ENCODE measurements at regions not wholly inside any gene's neighbourhood (a gene's known extent, or its start where the extent isn't known, plus 50 kb on each side); places are given as distances from the start of the nearest gene placed in this dataset.
"Not testable (repeated sequence)": the region's sequence is repeated elsewhere in the genome, so short reads cannot be mapped to it uniquely, and the experiment has no call there.

DNA sequence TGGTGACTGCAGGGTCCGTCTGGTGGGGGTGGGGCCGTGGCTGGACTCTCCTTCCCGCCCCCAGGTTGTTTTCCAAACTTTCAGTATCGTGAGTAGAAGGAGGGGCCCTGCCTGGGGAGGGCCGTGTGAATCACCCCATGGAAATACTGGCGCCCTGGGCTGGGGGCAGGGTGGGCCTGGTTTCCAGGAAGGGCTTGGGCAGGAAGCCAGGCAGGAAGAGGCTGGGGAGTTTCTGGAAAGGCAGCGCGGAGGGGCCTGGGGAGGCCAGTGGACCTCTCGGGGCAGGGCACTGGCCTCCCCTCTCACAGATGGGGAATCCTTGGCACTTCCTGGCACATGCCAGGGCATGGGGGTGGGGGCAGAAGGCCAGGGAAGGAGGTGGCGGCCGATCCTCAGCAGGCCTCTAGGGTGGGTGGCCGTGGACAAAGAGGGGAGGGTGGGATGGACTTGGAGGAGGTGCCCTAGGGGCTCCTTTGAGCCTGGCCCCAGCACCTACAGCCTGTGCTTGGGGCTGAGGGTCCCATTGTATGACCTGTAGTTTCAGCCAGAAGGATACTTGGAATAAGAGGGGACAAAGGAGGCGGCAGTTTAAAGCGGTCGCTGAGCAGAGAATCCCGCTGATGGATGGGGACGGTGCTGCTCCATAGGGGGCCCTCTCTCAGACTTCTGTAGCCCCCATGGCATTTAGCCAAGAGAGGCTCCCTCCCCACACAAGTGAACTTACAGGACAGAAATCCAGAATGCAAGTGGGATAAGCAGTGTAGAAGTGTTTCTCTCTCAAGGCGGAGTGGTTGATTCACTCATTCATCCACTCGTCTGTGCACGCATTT is 56.5 kb upstream of the GATA2 start:
- no peak for FAIRE-seq
- DNase-seq (ENCODE audit: low spot score): peak; percentile 38

DNA sequence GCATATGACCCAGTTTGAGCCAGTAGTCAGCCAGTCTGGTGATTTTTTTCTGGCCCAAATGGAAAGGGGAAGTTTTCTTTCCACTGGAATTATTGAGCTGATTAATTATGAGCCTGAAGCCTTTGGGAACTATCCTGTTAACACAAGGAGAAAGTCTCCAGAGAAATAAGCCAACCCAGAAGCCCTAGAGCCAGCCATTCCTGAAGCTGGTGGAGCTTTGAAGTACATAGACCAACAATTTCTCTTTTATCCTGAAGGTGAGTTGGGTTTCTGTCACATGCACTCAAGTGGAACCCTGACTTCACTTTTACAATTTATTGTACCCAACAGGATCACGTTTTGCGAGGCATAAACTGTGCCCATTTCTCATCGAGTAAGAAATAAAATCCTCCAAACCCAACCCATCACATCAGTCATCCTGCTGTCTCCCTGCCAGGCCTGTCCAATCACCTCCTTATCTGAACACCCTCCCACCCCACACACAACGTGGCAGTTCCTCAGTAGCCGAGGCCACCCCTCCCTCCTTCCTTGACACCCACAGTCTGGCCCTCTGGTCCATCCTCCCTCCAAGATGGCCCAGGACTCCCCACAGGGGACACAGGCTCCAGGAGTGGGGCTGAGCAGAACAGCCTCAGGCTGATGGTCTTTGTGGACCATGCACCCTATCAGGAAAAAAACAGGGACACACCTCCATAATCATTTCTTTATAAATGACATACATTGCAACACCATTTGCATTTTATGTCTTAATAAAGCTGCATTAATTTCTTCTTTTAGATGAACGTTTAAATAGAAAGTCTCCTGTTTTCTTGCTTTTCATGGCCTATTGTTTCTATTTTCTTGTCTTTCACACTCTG is 55.7 kb upstream of the GATA2 start:
- DNase-seq (ENCODE audit: low spot score) (no peak), FAIRE-seq (no peak)

DNA sequence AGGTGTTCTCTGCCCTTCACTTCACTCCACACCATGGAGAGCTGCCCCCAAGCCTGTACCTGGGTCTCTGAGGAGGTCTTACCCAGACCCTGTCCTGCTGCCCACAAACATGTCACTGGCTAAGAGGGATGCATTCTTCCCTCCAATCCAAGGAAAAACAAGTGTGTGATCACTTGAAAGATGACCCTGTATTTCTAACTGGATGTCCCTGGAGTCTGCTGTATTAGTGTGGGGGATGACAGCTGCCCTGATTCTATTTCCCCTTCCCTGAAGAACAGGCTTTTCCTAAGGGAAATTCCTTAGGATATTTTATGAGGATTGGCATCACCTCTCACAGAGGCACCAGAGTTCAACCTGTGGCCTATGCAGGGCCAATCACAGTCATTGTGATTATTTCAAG is 55.0 kb upstream of the GATA2 start:
- no peak for FAIRE-seq
- no peak for DNase-seq (ENCODE audit: low spot score)

DNA sequence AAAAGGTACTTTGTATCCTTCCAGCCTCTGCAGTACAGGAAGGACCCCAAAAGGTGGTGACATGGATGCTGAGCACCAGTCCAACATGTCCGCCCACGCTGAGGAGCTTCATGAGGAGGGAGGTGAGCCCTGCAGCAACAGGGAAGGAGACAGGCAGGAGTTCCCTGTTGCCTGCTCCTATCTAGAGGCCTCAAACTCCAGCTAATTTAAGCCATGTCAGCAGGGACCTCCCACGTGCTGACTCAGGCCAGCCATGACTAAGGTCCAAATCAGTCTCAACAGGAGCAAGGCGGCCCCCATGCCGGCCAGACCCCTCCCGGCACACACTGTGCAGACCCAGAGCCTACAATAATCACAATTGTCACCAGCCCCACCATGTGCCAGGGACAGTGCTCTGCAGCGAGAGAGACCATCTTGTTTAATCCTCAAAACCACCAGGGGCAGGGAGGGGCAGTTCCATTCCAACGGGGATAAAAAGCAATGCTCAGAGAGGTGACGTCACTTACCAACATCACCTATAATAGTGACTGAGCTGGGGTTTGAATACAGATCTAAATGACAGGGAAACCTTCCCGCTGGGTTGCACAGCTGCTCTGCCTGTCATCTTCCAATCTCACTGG is 54.5 kb upstream of the GATA2 start:
- DNase-seq (ENCODE audit: low spot score) (peak; percentile 56), FAIRE-seq (no peak)

DNA sequence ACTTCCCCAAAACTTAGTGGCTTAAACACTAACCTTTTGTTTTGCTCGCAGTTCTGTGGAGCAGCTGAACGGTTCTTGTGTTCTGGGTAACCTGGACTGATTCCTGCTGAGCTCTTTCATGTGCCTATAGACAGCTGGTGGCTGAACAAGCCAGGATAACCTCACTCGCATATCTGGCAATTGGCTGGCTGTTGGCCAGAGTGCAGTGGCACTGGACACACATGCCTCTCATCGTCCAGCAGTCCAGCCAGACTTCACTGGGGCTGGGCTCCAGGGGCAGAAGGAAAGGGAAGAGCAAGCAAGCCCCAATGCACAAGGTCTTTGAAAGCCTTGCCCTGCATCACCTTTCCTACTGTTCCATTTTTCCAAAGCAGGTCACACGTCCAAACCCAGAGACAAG is 53.6 kb upstream of the GATA2 start:
- no peak for DNase-seq (ENCODE audit: low spot score)
- FAIRE-seq: no peak

DNA sequence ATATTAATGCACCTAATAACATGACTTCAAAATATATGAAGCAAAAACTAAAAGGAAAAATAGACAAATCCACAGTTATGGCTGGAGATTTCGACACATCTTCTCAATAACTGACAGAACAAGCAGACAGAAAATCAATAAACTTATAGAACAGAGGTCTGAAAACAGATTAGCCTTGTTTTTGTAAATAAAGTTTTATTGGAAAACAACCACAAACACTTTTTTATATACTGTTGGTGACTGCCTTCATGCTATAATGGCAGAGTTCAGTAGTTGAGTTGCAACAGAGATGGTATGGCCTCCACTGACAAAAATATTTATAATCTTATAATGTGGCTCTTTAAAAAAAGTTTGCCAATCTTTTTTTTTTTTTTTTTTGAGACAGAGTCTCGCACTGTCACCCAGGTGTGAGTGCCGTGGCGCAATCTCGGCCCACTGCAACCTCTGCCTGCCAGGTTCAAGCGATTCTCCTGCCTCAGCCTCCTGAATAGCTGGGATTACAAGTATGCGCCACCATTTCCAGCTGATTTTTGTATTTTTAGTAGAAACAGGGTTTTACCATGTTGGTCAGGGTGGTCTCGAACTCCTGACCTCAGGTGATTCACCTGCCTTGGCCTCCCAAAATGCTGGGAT is 52.2 kb upstream of the GATA2 start:
- FAIRE-seq (no peak), DNase-seq (ENCODE audit: low spot score) (no peak)

DNA sequence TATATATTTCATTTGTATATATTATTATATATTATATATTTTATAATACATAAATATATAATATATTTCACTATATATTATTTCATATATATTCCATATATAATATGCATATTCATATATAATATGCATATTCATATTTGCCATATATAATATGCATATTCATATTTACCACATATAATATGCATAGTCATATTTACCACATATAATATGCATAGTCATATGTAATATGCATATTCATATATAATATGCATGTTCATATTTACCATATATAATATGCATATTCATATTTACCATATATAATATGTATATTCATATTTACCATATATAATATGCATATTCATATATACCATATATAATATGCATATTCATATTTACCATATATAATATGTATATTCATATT is 51.2 kb upstream of the GATA2 start:
- FAIRE-seq: no peak

DNA sequence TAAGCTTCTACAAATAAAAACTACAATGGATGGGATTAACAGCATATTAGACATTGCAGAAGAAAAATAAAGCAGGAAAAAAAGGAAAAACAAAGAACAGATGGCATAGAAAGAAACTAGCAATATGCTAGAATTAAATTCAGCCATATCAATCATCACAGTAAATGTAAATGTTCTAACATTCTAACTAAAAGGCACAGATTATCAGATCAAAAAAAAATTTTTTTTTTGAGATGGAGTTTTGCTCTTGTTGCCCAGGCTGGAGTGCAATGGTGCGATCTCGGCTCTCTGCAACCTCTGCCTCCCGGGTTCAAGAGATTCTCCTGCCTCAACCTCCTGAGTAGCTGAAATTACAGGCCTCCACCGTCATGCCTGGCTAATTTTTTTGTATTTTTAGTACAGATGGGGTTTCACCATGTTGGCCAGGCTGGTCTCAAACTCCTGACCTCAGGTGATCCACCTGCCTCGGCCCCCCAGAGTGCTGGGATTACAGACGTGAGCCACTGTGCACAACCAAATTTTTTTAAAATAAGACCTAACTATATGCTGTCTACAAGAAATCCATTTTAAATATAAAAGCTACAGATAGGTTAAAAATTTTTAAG is 50.7 kb upstream of the GATA2 start:
- FAIRE-seq: not testable (repeated sequence)

More for the DNA sequence above, 51.2 kb upstream of the GATA2 start:
- no peak for DNase-seq (ENCODE audit: low spot score)

More for the DNA sequence above, 50.7 kb upstream of the GATA2 start:
- not testable (repeated sequence) for DNase-seq (ENCODE audit: low spot score)

Data from RCC 7860 (cell line).